HPDE6-E6E7 (cell line): ENCODE measurements at regions not wholly inside any gene's neighbourhood (a gene's known extent, or its start where the extent isn't known, plus 50 kb on each side); places are given as distances from the start of the nearest gene placed in this dataset.

ENCODE experiments used
- DNase-seq: peaks from one replicate; pipeline ENCODE4 v3.0.0; 2011; ENCODE audit warnings: missing footprints; ENCODE audit errors: extremely low spot score

- no peak for DNase-seq
Observed at GRCh38 chr12:98401427-98401826, 114.0 kb upstream of the TMPO start.

DNA sequence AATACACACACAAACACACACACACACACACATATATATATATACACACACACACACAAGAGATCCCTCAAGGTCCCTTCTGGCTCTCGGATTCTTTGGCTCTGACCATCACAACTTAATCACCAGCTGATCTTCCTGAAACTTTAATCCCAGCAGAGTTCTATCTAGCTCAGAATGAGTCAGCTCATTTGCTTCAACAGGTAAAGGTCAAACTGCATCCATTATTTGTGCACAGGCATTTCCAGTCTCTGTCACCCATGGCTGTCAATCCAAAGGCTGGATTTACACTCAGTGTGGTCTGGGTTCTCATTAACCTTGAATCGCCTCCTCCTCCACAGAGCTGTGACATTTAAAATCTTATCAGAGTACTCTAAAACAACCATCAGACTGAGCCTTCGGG, 113.3 kb upstream of the TMPO start:
- DNase-seq: peak; percentile 54

DNA sequence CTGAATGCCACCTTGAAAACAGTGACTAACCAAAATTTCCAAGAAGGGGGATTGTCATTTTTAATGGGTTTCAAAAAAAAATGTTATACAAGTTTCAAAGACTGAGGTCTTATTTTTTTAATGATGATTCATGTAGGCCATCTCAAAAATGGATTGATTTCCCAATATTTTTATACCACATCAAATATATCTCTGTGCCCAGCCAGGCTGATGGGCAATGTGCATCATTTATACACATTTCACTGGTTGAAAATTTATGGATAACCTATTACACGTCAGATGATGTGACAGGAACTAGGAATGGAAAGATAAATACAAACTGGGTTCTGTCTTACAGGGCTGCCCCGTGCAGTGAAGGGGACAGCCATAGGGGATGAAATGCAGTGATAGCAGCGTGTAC, 112.7 kb upstream of the TMPO start:
- DNase-seq: no peak

- no peak for DNase-seq
Observed at GRCh38 chr12:98403385-98403784, 112.0 kb upstream of the TMPO start.

- no peak for DNase-seq
Observed at GRCh38 chr12:98403936-98404335, 111.5 kb upstream of the TMPO start.

DNA sequence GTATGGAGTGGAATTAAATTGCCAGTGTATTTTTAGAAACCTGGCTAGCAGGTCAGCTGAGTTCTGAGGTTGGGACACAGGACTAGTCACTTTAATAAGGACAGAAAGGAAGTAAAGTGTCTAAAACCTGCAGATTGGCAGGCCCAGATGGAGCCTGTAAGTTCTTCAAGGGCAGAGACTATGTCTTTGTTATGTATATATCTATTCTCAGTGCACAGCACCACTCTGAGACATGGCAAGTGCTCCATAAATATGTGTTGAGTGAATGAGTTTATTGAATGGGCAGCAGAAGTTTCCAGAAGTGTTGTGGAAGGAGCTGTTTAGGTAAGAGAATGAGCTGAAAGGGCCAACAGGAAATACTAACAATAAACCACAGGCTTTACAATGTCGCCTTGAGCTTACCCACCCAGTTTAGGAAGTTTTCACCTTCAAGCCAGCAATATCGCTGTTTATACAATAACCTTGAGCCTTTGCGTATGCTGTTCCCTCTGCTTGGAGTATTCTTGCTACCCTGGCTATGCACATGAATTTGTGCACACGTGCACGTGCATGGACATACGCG, 109.5 kb upstream of the TMPO start:
- no peak for DNase-seq

DNA sequence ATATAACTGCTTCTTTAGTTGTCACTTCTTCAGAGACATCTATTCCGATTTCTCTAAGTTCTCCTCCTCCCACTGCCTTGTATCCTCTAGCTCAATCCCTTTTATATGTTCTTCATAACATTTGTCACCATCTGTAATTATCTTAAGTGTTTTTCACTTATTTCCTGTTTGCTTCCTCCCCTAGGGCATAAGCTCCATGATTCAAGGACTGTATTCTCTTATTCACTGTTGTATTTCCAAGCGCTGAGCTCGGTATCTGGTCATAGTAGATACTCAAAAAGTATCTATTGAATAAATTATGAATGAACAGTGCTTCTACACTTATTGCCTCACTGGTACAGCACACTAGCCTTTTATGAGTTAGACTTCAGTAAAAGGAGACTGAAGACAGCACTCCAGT, 109.0 kb upstream of the TMPO start:
- DNase-seq: no peak

DNA sequence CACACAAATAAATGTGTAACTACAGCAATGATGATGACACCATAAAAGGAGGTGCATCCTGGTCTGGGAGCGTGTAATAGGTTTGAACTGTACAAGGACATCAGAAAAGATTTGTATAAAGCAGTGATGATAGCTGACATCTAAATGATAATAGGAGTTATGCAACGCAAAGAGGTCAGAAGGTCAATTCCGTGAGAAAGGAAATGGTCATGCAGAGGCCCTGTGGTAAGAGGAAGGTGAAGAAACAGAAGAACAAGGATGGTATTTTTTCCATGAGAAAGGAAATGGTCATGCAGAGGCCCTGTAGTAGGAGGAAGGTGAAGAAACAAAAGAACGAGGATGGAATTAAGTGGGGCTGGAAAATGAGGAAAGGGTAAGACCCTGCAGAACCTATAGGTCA, 106.7 kb upstream of the TMPO start:
- no peak for DNase-seq

DNA sequence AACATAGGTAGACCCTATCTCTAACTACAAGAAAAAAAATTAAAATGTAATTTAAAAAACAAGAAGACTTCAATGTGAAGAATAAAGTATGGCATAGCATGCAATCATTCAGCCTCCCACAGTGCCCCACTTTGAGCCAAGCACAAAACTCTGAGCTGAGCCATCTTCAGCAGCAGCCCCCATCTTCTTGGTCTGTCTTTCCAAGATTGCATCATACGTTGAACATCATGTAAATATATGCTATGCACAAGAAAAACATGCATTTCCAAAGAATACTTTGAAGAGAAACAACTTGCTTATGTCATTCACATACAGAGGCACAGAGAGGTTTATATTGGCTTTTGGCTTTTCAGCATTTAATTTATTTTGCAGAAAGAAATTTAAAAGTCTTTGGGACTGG, 105.8 kb upstream of the TMPO start:
- no peak for DNase-seq

- DNase-seq: no peak
Observed at GRCh38 chr12:98410356-98410755, 105.0 kb upstream of the TMPO start.

DNA sequence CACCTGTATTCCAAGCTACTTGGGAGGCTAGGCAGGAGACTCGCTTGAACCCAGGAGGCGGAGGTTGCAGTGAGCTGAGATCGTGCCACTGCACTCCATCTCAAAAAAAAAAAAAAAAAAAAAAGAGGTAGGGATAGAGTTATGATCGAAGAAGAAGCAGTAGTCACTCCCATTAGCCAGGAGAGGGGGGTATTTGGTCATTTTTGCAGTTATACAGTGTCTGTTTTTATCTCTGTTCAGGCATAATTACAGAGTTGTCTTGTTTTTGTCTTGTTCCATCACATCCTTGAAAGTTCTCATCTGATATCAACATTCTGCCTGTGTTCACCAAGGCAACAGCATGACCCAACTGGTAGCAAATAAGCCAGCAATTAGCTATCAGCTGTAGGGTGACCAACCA, 98.5 kb upstream of the TMPO start:
- no peak for DNase-seq

DNA sequence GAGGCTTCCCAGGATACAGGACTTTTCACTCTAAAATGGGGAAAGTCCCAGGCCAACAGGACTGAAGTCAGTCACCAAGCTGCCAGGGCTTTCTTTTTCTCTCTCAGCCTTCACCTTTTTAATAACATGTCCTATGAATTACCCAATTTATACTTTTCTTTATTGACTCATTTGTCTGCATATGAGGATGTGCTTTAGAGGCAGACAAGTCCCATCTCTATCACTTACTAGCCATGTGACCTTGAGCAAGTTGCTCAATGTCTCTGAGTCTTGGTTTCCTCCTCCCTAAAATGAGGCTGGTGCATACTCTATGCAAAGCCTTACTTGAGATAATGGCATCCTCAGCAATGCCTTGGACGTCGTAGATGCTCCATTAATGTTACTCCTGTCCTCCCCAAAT, 98.1 kb upstream of the TMPO start:
- no peak for DNase-seq

GRCh38 chr12:98418357-98419075, 96.9 kb upstream of the TMPO start:
- DNase-seq: peak; percentile 70

- DNase-seq: no peak
Observed at GRCh38 chr12:98419081-98419794, 96.2 kb upstream of the TMPO start.

- no peak for DNase-seq
Observed at GRCh38 chr12:98419795-98420404, 95.5 kb upstream of the TMPO start.

- DNase-seq: no peak
Observed at GRCh38 chr12:98420461-98420860, 94.9 kb upstream of the TMPO start.

- DNase-seq: no peak
Observed at GRCh38 chr12:98421316-98421715, 94.1 kb upstream of the TMPO start.

- no peak for DNase-seq
Observed at GRCh38 chr12:98422359-98422758, 93.0 kb upstream of the TMPO start.

DNA sequence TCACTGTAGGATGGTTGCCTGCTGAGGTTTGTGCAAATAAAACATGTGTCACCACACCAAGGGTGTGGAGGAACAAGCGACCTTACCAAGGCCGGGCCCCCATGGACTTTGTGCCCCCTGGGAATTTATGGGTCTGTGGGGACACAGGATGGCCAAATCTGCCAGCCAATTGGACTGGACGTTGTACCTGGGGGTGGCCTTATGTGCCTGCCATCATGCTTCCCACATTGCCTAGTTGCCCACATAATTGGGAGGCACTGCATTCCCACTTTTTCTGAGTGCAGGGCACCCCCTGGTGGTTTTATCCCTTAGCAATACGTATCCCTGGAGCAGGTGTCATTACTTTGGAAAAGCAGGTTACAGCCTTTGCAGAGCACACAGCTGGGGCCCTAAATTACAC, 92.6 kb upstream of the TMPO start:
- no peak for DNase-seq

GRCh38 chr12:98423963-98424362, 91.4 kb upstream of the TMPO start:
- DNase-seq: no peak

GRCh38 chr12:98424726-98425401, 90.5 kb upstream of the TMPO start:
- peak; percentile 80 for DNase-seq

GRCh38 chr12:98425859-98426258, 89.5 kb upstream of the TMPO start:
- DNase-seq: no peak
